Osteocyte (in vitro differentiated cells): ENCODE measurements at regions not wholly inside any gene's neighbourhood (a gene's known extent, or its start where the extent isn't known, plus 50 kb on each side); places are given as distances from the start of the nearest gene placed in this dataset.
"Not testable (repeated sequence)": the region's sequence is repeated elsewhere in the genome, so short reads cannot be mapped to it uniquely, and the experiment has no call there.

Experiments
- DNase-seq: peaks from one replicate; pipeline ENCODE4 v3.0.0; 2021; ENCODE audit warnings: mixed read lengths; ENCODE audit not compliant: unreplicated experiment; ENCODE audit errors: extremely low spot score
- H3K27ac Mint-ChIP-seq: one replicate; pipeline ENCODE4 v1.8.0; 2021; ENCODE audit warnings: mild to moderate bottlenecking, mixed read lengths; ENCODE audit not compliant: unreplicated experiment
- H3K27me3 Mint-ChIP-seq: one replicate; pipeline ENCODE4 v1.8.0; 2021; ENCODE audit warnings: mixed read lengths; ENCODE audit not compliant: unreplicated experiment
- H3K36me3 Mint-ChIP-seq: one replicate; pipeline ENCODE4 v1.8.0; 2021; ENCODE audit warnings: mixed read lengths; ENCODE audit not compliant: unreplicated experiment
- H3K4me1 Mint-ChIP-seq: one replicate; pipeline ENCODE4 v1.8.0; 2021; ENCODE audit warnings: mixed read lengths; ENCODE audit not compliant: unreplicated experiment
- H3K4me3 Mint-ChIP-seq: one replicate; pipeline ENCODE4 v1.8.0; 2021; ENCODE audit warnings: mild to moderate bottlenecking, moderate library complexity, mixed read lengths; ENCODE audit not compliant: unreplicated experiment
- H3K9me3 Mint-ChIP-seq: one replicate; pipeline ENCODE4 v1.8.0; 2021; ENCODE audit warnings: mixed read lengths; ENCODE audit not compliant: unreplicated experiment
- TF ChIP-seq, protein P1 (sequence below): fragments of 200-600 bp; sonication (generic); IDR thresholded peaks from 2 replicates; pipeline ENCODE4 v1.5.0; 2021; ENCODE audit warnings: antibody characterized with exemption, mild to moderate bottlenecking, moderate library complexity

- TF ChIP-seq, protein P1, sequence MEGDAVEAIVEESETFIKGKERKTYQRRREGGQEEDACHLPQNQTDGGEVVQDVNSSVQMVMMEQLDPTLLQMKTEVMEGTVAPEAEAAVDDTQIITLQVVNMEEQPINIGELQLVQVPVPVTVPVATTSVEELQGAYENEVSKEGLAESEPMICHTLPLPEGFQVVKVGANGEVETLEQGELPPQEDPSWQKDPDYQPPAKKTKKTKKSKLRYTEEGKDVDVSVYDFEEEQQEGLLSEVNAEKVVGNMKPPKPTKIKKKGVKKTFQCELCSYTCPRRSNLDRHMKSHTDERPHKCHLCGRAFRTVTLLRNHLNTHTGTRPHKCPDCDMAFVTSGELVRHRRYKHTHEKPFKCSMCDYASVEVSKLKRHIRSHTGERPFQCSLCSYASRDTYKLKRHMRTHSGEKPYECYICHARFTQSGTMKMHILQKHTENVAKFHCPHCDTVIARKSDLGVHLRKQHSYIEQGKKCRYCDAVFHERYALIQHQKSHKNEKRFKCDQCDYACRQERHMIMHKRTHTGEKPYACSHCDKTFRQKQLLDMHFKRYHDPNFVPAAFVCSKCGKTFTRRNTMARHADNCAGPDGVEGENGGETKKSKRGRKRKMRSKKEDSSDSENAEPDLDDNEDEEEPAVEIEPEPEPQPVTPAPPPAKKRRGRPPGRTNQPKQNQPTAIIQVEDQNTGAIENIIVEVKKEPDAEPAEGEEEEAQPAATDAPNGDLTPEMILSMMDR: no peak
- Mint-ChIP-seq H3K36me3 (no peaks in the 10 kb centered on the region), H3K9me3 (peaks cover 10% of the 10 kb centered on the region), H3K27ac (no peak overlapping the region), H3K27me3 (no peaks in the 10 kb centered on the region), H3K4me3 (no peak overlapping the region), H3K4me1 (no peaks in the 10 kb centered on the region)
- DNase-seq: no peak
These were observed 660.5 kb upstream of the PRMT6 start for GRCh38 chr1:106396020-106396419.

DNA sequence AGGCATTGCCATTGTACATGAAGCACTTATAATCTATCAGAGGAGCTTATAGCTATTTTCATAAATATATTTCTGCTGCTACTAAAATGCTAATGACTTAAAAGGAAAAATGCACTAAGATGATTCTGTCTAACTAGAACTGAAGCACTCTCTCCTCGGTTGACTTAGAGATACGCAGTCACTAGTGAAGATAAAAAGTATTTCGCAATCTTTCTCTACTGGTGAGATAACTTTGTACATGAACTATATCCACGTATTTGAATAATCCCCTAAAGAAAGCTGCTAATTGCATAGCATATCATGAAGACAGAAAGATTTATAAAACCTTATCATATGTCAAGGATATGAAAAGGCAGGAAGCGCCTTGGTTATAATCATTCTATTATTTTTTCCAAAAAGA, 658.1 kb upstream of the PRMT6 start:
- no peak for DNase-seq
- no peaks in the 10 kb centered on the region for H3K27me3 Mint-ChIP-seq
- H3K36me3 Mint-ChIP-seq: no peaks in the 10 kb centered on the region
- TF ChIP-seq, protein P1: no peak
- no peaks in the 10 kb centered on the region for H3K4me1 Mint-ChIP-seq
- peaks cover 10% of the 10 kb centered on the region for H3K9me3 Mint-ChIP-seq
- no peak overlapping the region for H3K4me3 Mint-ChIP-seq
- H3K27ac Mint-ChIP-seq: no peak overlapping the region

- H3K27me3 Mint-ChIP-seq: no peaks in the 10 kb centered on the region
- no peak overlapping the region for H3K4me3 Mint-ChIP-seq
- no peaks in the 10 kb centered on the region for H3K9me3 Mint-ChIP-seq
- DNase-seq: no peak
- H3K27ac Mint-ChIP-seq: no peak overlapping the region
- TF ChIP-seq, protein P1: no peak
- no peaks in the 10 kb centered on the region for H3K36me3 Mint-ChIP-seq
- H3K4me1 Mint-ChIP-seq: no peaks in the 10 kb centered on the region
These were observed 650.4 kb upstream of the PRMT6 start for GRCh38 chr1:106406114-106406513.

DNA sequence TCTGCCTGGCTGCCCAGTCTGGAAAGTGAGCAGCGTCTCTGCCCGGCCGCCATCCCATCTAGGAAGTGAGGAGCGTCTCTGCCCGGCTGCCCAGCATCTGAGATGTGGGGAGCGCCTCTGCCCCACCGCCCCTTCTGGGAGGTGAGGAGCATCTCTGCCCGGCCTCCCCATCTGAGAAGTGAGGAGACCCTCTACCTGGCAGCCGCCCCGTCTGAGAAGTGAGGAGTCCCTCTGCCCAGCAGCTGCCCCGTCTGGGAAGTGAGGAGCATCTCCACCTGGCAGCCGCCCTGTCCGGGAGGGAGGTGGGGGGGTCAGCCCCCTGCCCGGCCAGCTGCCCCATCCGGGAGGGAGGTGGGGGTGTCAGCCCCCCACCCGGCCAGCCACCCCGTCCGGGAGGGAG, 644.2 kb upstream of the PRMT6 start:
- H3K4me3 Mint-ChIP-seq, H3K4me1 Mint-ChIP-seq, H3K27ac Mint-ChIP-seq, DNase-seq, H3K9me3 Mint-ChIP-seq, H3K27me3 Mint-ChIP-seq, H3K36me3 Mint-ChIP-seq: not testable (repeated sequence)

- no peak overlapping the region for H3K27ac Mint-ChIP-seq
- DNase-seq: no peak
- H3K27me3 Mint-ChIP-seq: no peaks in the 10 kb centered on the region
- peaks cover 8% of the 10 kb centered on the region for H3K9me3 Mint-ChIP-seq
- TF ChIP-seq, protein P1: no peak
- no peak overlapping the region for H3K4me3 Mint-ChIP-seq
- no peaks in the 10 kb centered on the region for H3K36me3 Mint-ChIP-seq
- H3K4me1 Mint-ChIP-seq: no peaks in the 10 kb centered on the region
These were observed 621.2 kb upstream of the PRMT6 start for GRCh38 chr1:106435269-106435668.

- Mint-ChIP-seq H3K4me3 (no peak overlapping the region), H3K4me1 (no peaks in the 10 kb centered on the region), H3K36me3 (no peaks in the 10 kb centered on the region), H3K9me3 (peaks cover 19% of the 10 kb centered on the region), H3K27me3 (no peaks in the 10 kb centered on the region), H3K27ac (no peak overlapping the region)
- DNase-seq: no peak
- TF ChIP-seq, protein P1: no peak
These were observed 617.0 kb upstream of the PRMT6 start for GRCh38 chr1:106439475-106439874.
